ENCODE measurements at regions not wholly inside any gene's neighbourhood (a gene's known extent, or its start where the extent isn't known, plus 50 kb on each side); places are given as distances from the start of the nearest gene placed in this dataset.

DNA sequence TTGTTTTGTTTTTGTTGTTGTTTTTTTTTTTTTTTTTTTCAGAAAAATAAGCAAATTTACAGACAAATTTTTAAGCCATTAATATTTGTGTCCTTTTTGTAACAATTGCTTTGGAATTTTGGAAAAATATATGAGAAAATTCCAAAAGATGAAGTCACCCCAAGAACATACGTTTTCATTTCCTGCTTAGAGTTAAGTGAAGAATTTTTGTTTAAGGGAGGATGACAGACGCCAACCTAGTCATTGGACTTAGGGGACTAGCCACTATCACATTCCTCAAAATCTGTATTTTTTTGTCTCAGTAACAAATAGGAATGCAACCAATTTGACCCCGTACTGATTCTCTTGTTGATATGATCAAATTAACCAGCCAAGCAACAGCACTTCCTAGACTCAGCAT, 433.9 kb upstream of the SLC30A5 start:
- Histone ChIP-seq H3K36me3 (ENCODE audit: control insufficient read depth, insufficient read depth, low read length) (no peaks in the 10 kb centered on the region), H3K27ac (ENCODE audit: low read length) (no peak overlapping the region), H3K9me3 (ENCODE audit: control insufficient read depth, insufficient read depth, low read depth, low read length) (no peaks in the 10 kb centered on the region), H3K4me3 (ENCODE audit: low read depth in 2 of 2, low read length in 2 of 2) (no peak overlapping the region), H3K27me3 (ENCODE audit: control insufficient read depth, insufficient read depth, low read length) (no peaks in the 10 kb centered on the region), H3K4me1 (ENCODE audit: control insufficient read depth, insufficient read depth, low read length) (no peaks in the 10 kb centered on the region)
- ATAC-seq (no peak), DNase-seq (ENCODE audit: low read depth, low spot score) (no peak)
- POLR2A ChIA-PET = no interaction called here
- CTCF ChIA-PET = no interaction called here
- TF ChIP-seq SIN3A (IDR thresholded peaks at IDR 0.05; ENCODE audit: borderline replicate concordance, insufficient read depth, low read depth, low read length) (no peak), POLR2AphosphoS5 (IDR thresholded peaks at IDR 0.05; ENCODE audit: low read depth, low read length) (no peak), TCF7L2 (IDR thresholded peaks at IDR 0.05; ENCODE audit: low read depth, low read length) (no peak)
- intact Hi-C loops (cut with micrococcal nuclease; ENCODE audit: unreplicated experiment) (no loop called here), in situ Hi-C loops (cut with HindIII; ENCODE audit: low pct_unique_long_range_greater_than_20kb, low sequenced_read_pairs) (no loop called here)
- BruUV-seq (replicated peaks) = no TSS peak

DNA sequence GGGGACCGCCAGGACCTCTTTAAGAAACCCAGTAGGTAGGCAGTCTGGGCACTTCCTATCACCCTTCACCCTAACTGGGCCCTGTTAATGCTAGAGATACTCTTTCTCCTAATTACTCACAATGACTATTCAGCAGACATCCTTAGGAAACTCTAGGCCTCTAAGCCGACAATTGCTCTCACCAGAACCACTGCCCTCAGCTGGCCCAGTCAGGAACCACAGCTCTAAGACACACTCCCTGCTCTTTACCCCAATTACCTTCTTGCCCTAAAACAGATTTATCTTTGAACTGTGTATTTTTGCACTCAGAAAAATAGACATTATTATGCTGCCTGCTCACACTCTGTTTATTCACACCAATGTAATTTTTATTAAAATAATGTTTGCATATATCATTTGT, 432.6 kb upstream of the SLC30A5 start:
- H3K27me3 ChIP-seq (ENCODE audit: control insufficient read depth, insufficient read depth, low read length) = no peaks in the 10 kb centered on the region
- TF ChIP-seq TCF7L2 (IDR thresholded peaks at IDR 0.05; ENCODE audit: low read depth, low read length) = no peak
- TF ChIP-seq POLR2AphosphoS5 (IDR thresholded peaks at IDR 0.05; ENCODE audit: low read depth, low read length) = no peak
- TF ChIP-seq, protein P1, sequence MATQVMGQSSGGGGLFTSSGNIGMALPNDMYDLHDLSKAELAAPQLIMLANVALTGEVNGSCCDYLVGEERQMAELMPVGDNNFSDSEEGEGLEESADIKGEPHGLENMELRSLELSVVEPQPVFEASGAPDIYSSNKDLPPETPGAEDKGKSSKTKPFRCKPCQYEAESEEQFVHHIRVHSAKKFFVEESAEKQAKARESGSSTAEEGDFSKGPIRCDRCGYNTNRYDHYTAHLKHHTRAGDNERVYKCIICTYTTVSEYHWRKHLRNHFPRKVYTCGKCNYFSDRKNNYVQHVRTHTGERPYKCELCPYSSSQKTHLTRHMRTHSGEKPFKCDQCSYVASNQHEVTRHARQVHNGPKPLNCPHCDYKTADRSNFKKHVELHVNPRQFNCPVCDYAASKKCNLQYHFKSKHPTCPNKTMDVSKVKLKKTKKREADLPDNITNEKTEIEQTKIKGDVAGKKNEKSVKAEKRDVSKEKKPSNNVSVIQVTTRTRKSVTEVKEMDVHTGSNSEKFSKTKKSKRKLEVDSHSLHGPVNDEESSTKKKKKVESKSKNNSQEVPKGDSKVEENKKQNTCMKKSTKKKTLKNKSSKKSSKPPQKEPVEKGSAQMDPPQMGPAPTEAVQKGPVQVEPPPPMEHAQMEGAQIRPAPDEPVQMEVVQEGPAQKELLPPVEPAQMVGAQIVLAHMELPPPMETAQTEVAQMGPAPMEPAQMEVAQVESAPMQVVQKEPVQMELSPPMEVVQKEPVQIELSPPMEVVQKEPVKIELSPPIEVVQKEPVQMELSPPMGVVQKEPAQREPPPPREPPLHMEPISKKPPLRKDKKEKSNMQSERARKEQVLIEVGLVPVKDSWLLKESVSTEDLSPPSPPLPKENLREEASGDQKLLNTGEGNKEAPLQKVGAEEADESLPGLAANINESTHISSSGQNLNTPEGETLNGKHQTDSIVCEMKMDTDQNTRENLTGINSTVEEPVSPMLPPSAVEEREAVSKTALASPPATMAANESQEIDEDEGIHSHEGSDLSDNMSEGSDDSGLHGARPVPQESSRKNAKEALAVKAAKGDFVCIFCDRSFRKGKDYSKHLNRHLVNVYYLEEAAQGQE (IDR thresholded peaks at IDR 0.05; ENCODE audit: insufficient read depth in 1 of 2, low read depth in 2 of 2, low read length in 1 of 2) = no peak
- TF ChIP-seq, protein P2, sequence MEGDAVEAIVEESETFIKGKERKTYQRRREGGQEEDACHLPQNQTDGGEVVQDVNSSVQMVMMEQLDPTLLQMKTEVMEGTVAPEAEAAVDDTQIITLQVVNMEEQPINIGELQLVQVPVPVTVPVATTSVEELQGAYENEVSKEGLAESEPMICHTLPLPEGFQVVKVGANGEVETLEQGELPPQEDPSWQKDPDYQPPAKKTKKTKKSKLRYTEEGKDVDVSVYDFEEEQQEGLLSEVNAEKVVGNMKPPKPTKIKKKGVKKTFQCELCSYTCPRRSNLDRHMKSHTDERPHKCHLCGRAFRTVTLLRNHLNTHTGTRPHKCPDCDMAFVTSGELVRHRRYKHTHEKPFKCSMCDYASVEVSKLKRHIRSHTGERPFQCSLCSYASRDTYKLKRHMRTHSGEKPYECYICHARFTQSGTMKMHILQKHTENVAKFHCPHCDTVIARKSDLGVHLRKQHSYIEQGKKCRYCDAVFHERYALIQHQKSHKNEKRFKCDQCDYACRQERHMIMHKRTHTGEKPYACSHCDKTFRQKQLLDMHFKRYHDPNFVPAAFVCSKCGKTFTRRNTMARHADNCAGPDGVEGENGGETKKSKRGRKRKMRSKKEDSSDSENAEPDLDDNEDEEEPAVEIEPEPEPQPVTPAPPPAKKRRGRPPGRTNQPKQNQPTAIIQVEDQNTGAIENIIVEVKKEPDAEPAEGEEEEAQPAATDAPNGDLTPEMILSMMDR (IDR thresholded peaks at IDR 0.05) = peak; percentile 45
- TF ChIP-seq SIN3A (IDR thresholded peaks at IDR 0.05; ENCODE audit: borderline replicate concordance, insufficient read depth, low read depth, low read length) = no peak
- intact Hi-C loops (cut with micrococcal nuclease; ENCODE audit: unreplicated experiment) (no loop called here), in situ Hi-C loops (cut with HindIII; ENCODE audit: low pct_unique_long_range_greater_than_20kb, low sequenced_read_pairs) (no loop called here)
- H3K4me3 ChIP-seq (ENCODE audit: low read depth in 2 of 2, low read length in 2 of 2) = no peak overlapping the region
- no peak overlapping the region for H3K27ac ChIP-seq (ENCODE audit: low read length)
- no peak for ATAC-seq
- no peak for DNase-seq (ENCODE audit: low read depth, low spot score)
- no peaks in the 10 kb centered on the region for H3K9me3 ChIP-seq (ENCODE audit: control insufficient read depth, insufficient read depth, low read depth, low read length)
- ChIA-PET CTCF (no interaction called here), POLR2A (no interaction called here)
- BruUV-seq (replicated peaks) = no TSS peak
- H3K4me1 ChIP-seq (ENCODE audit: control insufficient read depth, insufficient read depth, low read length) = no peaks in the 10 kb centered on the region
- no peaks in the 10 kb centered on the region for H3K36me3 ChIP-seq (ENCODE audit: control insufficient read depth, insufficient read depth, low read length)

DNA sequence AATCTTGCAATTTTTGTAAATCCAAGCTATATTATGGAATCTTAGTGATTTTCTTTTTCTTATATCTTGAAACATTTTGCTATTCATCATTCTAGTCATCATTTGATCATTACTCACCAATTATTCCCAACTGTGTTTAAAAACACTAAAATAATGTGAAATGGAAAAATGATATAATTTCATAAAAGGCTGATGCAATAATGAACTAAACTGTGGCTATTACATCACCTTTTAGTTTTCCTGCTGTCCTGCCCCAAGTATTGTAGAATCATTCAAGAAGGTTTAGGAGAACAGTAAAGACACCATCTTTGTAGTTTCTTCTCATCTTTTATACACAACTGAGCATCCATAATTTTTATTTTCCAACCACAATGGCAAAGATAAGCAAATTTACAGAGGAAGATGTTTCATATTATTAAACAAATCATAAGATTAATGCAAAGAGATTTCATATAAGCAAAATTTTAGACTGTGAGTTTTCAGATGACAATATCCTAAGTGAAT, 431.0 kb upstream of the SLC30A5 start:
- intact Hi-C loops (cut with micrococcal nuclease; ENCODE audit: unreplicated experiment) (no loop called here), in situ Hi-C loops (cut with HindIII; ENCODE audit: low pct_unique_long_range_greater_than_20kb, low sequenced_read_pairs) (no loop called here)
- POLR2A ChIA-PET = no interaction called here
- ATAC-seq (no peak), DNase-seq (ENCODE audit: low read depth, low spot score) (no peak)
- Histone ChIP-seq H3K27ac (ENCODE audit: low read length) (no peak overlapping the region), H3K36me3 (ENCODE audit: control insufficient read depth, insufficient read depth, low read length) (no peaks in the 10 kb centered on the region), H3K4me1 (ENCODE audit: control insufficient read depth, insufficient read depth, low read length) (no peaks in the 10 kb centered on the region), H3K9me3 (ENCODE audit: control insufficient read depth, insufficient read depth, low read depth, low read length) (no peaks in the 10 kb centered on the region), H3K27me3 (ENCODE audit: control insufficient read depth, insufficient read depth, low read length) (no peaks in the 10 kb centered on the region), H3K4me3 (ENCODE audit: low read depth in 2 of 2, low read length in 2 of 2) (no peak overlapping the region)
- TF ChIP-seq SIN3A (IDR thresholded peaks at IDR 0.05; ENCODE audit: borderline replicate concordance, insufficient read depth, low read depth, low read length) = no peak
- TF ChIP-seq, protein P1 (IDR thresholded peaks at IDR 0.05; ENCODE audit: insufficient read depth in 1 of 2, low read depth in 2 of 2, low read length in 1 of 2) = no peak
- TF ChIP-seq, protein P2 (IDR thresholded peaks at IDR 0.05) = no peak
- BruUV-seq (replicated peaks) = no TSS peak
- CTCF ChIA-PET = no interaction called here
